Suprapubic skin (tissue), 4 donors: ENCODE measurements at regions not wholly inside any gene's neighbourhood (a gene's known extent, or its start where the extent isn't known, plus 50 kb on each side); places are given as distances from the start of the nearest gene placed in this dataset.

Experiments
- DNase-seq, 2 donors: peaks; one replicate each; pipeline ENCODE4 v3.0.0-alpha.2; 2019; ENCODE audit warnings: low spot score in 2 of 2
- H3K27ac ChIP-seq: fragments of 200-600 bp; sonication (generic); one replicate; pipeline ENCODE4 v1.5.1; 2019
- H3K27me3 ChIP-seq: fragments of 200-600 bp; sonication (generic); one replicate; pipeline ENCODE4 v1.5.1; 2019
- H3K36me3 ChIP-seq: fragments of 200-600 bp; sonication (generic); one replicate; pipeline ENCODE4 v1.5.1; 2019
- H3K4me1 ChIP-seq: fragments of 200-600 bp; sonication (generic); one replicate; pipeline ENCODE4 v1.5.1; 2019
- H3K4me3 ChIP-seq: fragments of 200-600 bp; sonication (generic); one replicate; pipeline ENCODE4 v1.5.1; 2019; ENCODE audit warnings: mild to moderate bottlenecking
- H3K9me3 ChIP-seq: fragments of 200-600 bp; sonication (generic); one replicate; pipeline ENCODE4 v1.5.1; 2019
- EP300 ChIP-seq: sonication (generic); formaldehyde crosslinking; IDR thresholded peaks from one replicate; pipeline ENCODE4 v1.6.1; 2017; ENCODE audit warnings: antibody characterized with exemption
- POLR2A ChIP-seq, 2 donors: fragments of 450-650 bp; IDR thresholded peaks; one replicate each; pipeline ENCODE4 v1.6.1; 2017; ENCODE audit warnings: antibody characterized with exemption in 2 of 2, mild to moderate bottlenecking in 2 of 2, moderate library complexity in 2 of 2
- POLR2AphosphoS5 ChIP-seq, 3 donors: sonication (generic); formaldehyde crosslinking; IDR thresholded peaks; one replicate each; pipeline ENCODE4 v1.6.1; 2017; ENCODE audit warnings: antibody characterized with exemption in 3 of 3
- WGBS: methylation state at CpG from one replicate; pipeline ENCODE4 v1.1.5; 2018; 5-methylcytosine and 5-hydroxymethylcytosine counted together
- TF ChIP-seq, protein P1 (sequence below), 2 donors: fragments of 200-600 bp in 1 of 2; fragments of 450-650 bp in 1 of 2; sonication (generic) in 1 of 2; IDR thresholded peaks; one replicate each; pipeline ENCODE4 v1.5.1; 2016 to 2019; ENCODE audit warnings: antibody characterized with exemption in 2 of 2, mild to moderate bottlenecking in 1 of 2, moderate library complexity in 1 of 2

DNA sequence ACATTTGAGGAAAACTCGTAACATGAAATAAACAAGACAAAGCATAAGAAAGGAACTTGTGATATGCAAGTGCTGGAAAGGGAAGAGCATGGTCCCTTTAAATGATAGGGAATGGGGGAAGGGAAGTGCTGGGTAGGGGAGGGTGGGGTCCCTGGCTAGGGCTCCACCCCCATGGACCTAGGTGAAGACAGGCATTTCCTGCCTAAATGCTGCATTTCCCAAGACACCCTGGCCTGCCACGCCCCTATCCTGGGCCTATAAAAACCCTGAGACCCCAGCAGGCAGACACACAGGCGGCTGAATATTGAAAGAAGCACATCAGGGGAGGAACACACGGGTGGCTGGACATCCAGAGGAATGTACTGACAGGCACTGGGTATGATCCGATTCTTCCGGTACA lies 499.9 kb downstream of the ZEB2 start:
- Histone ChIP-seq H3K4me3 (no peak overlapping the region), H3K27ac (no peak overlapping the region), H3K9me3 (no peaks in the 10 kb centered on the region), H3K36me3 (no peaks in the 10 kb centered on the region), H3K27me3 (no peaks in the 10 kb centered on the region), H3K4me1 (no peaks in the 10 kb centered on the region)
- TF ChIP-seq POLR2AphosphoS5 (IDR thresholded peaks at IDR 0.05) (no peak), EP300 (no peak), POLR2A (IDR thresholded peaks at IDR 0.05) (no peak)
- TF ChIP-seq, protein P1, sequence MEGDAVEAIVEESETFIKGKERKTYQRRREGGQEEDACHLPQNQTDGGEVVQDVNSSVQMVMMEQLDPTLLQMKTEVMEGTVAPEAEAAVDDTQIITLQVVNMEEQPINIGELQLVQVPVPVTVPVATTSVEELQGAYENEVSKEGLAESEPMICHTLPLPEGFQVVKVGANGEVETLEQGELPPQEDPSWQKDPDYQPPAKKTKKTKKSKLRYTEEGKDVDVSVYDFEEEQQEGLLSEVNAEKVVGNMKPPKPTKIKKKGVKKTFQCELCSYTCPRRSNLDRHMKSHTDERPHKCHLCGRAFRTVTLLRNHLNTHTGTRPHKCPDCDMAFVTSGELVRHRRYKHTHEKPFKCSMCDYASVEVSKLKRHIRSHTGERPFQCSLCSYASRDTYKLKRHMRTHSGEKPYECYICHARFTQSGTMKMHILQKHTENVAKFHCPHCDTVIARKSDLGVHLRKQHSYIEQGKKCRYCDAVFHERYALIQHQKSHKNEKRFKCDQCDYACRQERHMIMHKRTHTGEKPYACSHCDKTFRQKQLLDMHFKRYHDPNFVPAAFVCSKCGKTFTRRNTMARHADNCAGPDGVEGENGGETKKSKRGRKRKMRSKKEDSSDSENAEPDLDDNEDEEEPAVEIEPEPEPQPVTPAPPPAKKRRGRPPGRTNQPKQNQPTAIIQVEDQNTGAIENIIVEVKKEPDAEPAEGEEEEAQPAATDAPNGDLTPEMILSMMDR (IDR thresholded peaks at IDR 0.05) = no peak
- DNase-seq = no peak
- WGBS = 95% methylated on average over 6 of the region's 6 CpGs

- H3K27ac ChIP-seq = no peak overlapping the region
- no peak for DNase-seq
- TF ChIP-seq POLR2AphosphoS5 (IDR thresholded peaks at IDR 0.05) (no peak), EP300 (no peak), POLR2A (IDR thresholded peaks at IDR 0.05) (no peak)
- TF ChIP-seq, protein P1 (IDR thresholded peaks at IDR 0.05) = no peak
- no peaks in the 10 kb centered on the region for H3K27me3 ChIP-seq
- no peak overlapping the region for H3K4me3 ChIP-seq
- H3K9me3 ChIP-seq = no peaks in the 10 kb centered on the region
- 91% methylated on average over 6 of the region's 6 CpGs for WGBS
- H3K4me1 ChIP-seq = no peaks in the 10 kb centered on the region
- H3K36me3 ChIP-seq = no peaks in the 10 kb centered on the region
These were observed 504.2 kb downstream of the ZEB2 start for GRCh38 chr2:144015655-144016245.

DNA sequence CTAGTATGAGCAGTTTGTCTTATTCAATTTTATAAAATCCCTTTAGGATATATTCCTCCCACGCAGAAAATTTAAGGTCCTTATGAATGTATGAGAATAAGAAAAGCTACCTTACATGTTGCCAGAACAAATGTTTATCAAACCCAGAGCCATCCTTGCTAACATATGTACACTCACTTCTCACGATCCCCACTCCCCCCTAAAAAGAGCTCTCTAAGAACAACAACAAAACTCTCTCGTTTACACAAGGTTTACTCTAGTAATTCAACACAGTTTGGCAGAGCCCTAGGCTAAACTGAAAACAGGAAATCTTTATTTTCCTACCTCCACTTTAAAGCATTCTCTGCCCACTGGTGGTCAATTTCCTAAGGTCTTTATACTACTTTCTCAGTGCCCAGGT lies 504.9 kb downstream of the ZEB2 start:
- H3K36me3 ChIP-seq = no peaks in the 10 kb centered on the region
- no peak for DNase-seq
- no peaks in the 10 kb centered on the region for H3K4me1 ChIP-seq
- no peak overlapping the region for H3K4me3 ChIP-seq
- no peak overlapping the region for H3K27ac ChIP-seq
- H3K9me3 ChIP-seq = no peaks in the 10 kb centered on the region
- 63% methylated on average over 3 of the region's 3 CpGs for WGBS
- H3K27me3 ChIP-seq = no peaks in the 10 kb centered on the region
- TF ChIP-seq, protein P1 (IDR thresholded peaks at IDR 0.05) = no peak
- no peak for TF ChIP-seq EP300
- no peak for TF ChIP-seq POLR2AphosphoS5 (IDR thresholded peaks at IDR 0.05)
- no peak for TF ChIP-seq POLR2A (IDR thresholded peaks at IDR 0.05)

DNA sequence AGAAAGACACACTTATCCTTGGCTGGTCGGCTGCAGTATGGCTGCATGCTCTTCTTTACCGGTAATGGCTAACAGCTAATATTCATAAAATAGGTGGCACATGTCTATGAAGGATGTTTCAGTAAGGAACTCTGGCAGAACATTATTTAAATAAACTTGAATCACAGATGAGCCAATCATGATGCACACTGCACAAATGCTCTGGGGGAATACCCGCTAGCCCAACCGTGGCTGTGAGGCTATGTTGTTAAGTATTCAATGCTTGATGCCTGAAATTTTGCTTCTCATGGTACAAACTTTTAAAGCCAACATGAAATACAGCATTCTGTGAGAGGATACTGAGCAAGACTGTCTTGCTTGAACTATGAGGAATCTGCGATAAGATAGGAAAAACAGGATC lies 505.8 kb downstream of the ZEB2 start:
- 79% methylated on average over 5 of the region's 5 CpGs for WGBS
- H3K4me1 ChIP-seq = no peaks in the 10 kb centered on the region
- H3K9me3 ChIP-seq = no peaks in the 10 kb centered on the region
- H3K27ac ChIP-seq = no peak overlapping the region
- no peaks in the 10 kb centered on the region for H3K27me3 ChIP-seq
- H3K36me3 ChIP-seq = no peaks in the 10 kb centered on the region
- H3K4me3 ChIP-seq = no peak overlapping the region
- DNase-seq = no peak
- TF ChIP-seq EP300 (no peak), POLR2A (IDR thresholded peaks at IDR 0.05) (no peak), POLR2AphosphoS5 (IDR thresholded peaks at IDR 0.05) (no peak)
- TF ChIP-seq, protein P1 (IDR thresholded peaks at IDR 0.05) = no peak

GRCh38 chr2:144012304-144012703 lies 507.6 kb downstream of the ZEB2 start:
- no peaks in the 10 kb centered on the region for H3K36me3 ChIP-seq
- no peak for TF ChIP-seq EP300
- TF ChIP-seq POLR2A (IDR thresholded peaks at IDR 0.05) = no peak
- TF ChIP-seq, protein P1 (IDR thresholded peaks at IDR 0.05) = no peak
- no peak for TF ChIP-seq POLR2AphosphoS5 (IDR thresholded peaks at IDR 0.05)
- H3K27me3 ChIP-seq = no peaks in the 10 kb centered on the region
- no peak overlapping the region for H3K4me3 ChIP-seq
- WGBS = 88% methylated on average over 4 of the region's 4 CpGs
- DNase-seq = no peak
- no peaks in the 10 kb centered on the region for H3K4me1 ChIP-seq
- no peaks in the 10 kb centered on the region for H3K9me3 ChIP-seq
- H3K27ac ChIP-seq = no peak overlapping the region
